Activated naive CD4-positive, alpha-beta T cell treated with anti-CD3 and anti-CD28 coated beads for 36 hours (primary cell): ENCODE measurements at regions not wholly inside any gene's neighbourhood (a gene's known extent, or its start where the extent isn't known, plus 50 kb on each side); places are given as distances from the start of the nearest gene placed in this dataset.
"Not testable (repeated sequence)": the region's sequence is repeated elsewhere in the genome, so short reads cannot be mapped to it uniquely, and the experiment has no call there.

Source experiments
- CTCF ChIA-PET: fragments of 350-600 bp; sonication (Branson Sonifier 250); formaldehyde crosslinking; loops from one replicate; lab custom pipeline; 2021; ENCODE audit warnings: antibody characterized with exemption; lab: Charles Lee
- DNase-seq: peaks from one replicate; pipeline ENCODE4 v3.0.0-alpha.2; 2020
- H3K27ac Mint-ChIP-seq: one replicate; pipeline ENCODE4 v1.8.0; 2021; ENCODE audit warnings: mild to moderate bottlenecking, mixed read lengths
- H3K27me3 Mint-ChIP-seq: one replicate; pipeline ENCODE4 v1.8.0; 2021; ENCODE audit warnings: low read depth, mixed read lengths
- H3K36me3 Mint-ChIP-seq: one replicate; pipeline ENCODE4 v1.8.0; 2021; ENCODE audit warnings: low read depth, mixed read lengths
- H3K4me1 Mint-ChIP-seq: one replicate; pipeline ENCODE4 v1.8.0; 2021; ENCODE audit warnings: low read depth, mixed read lengths
- H3K4me3 Mint-ChIP-seq: one replicate; pipeline ENCODE4 v1.8.0; 2021; ENCODE audit warnings: mild to moderate bottlenecking, moderate library complexity, mixed read lengths
- H3K9me3 Mint-ChIP-seq: one replicate; pipeline ENCODE4 v1.8.0; 2021; ENCODE audit warnings: mixed read lengths
- intact Hi-C: fragments of 100-400 bp; cut with micrococcal nuclease; formaldehyde crosslinking; loops from one replicate; pipeline ENCODE4 v1.15.1; 2023

DNA sequence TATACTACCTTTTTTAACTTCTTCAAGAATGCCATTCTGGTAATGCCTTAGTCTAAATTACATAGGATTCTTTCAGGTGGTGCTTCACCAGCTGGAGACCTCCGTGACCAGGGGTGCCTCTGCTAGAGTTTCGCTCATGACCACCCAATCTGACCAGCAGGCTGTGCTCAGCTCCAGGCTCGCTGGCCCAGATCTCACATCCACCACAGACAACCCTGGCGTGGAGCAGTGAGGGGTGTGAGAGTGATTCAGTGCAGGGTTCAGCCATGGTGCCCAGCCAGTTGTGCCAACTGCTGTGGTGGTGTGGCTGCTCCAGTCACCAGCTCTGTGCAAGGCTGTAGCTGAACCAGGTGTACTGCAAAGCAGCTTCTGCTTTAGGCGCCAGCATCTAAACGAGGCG lies 198.6 kb downstream of the MMUT start:
- no peak for DNase-seq
- no peak overlapping the region for H3K27ac Mint-ChIP-seq
- intact Hi-C loops, result no loop called here
- no peaks in the 10 kb centered on the region for H3K9me3 Mint-ChIP-seq
- H3K4me1 Mint-ChIP-seq, result no peaks in the 10 kb centered on the region
- CTCF ChIA-PET, result no interaction called here
- H3K27me3 Mint-ChIP-seq, result no peaks in the 10 kb centered on the region
- no peaks in the 10 kb centered on the region for H3K36me3 Mint-ChIP-seq
- no peak overlapping the region for H3K4me3 Mint-ChIP-seq

GRCh38 chr6:49257549-49257948 lies 205.5 kb downstream of the MMUT start:
- no peak for DNase-seq
- no peaks in the 10 kb centered on the region for H3K27me3 Mint-ChIP-seq
- no peaks in the 10 kb centered on the region for H3K4me1 Mint-ChIP-seq
- CTCF ChIA-PET, result no interaction called here
- H3K36me3 Mint-ChIP-seq, result no peaks in the 10 kb centered on the region
- intact Hi-C loops, result no loop called here
- H3K4me3 Mint-ChIP-seq, result no peak overlapping the region
- H3K9me3 Mint-ChIP-seq, result no peaks in the 10 kb centered on the region
- no peak overlapping the region for H3K27ac Mint-ChIP-seq

DNA sequence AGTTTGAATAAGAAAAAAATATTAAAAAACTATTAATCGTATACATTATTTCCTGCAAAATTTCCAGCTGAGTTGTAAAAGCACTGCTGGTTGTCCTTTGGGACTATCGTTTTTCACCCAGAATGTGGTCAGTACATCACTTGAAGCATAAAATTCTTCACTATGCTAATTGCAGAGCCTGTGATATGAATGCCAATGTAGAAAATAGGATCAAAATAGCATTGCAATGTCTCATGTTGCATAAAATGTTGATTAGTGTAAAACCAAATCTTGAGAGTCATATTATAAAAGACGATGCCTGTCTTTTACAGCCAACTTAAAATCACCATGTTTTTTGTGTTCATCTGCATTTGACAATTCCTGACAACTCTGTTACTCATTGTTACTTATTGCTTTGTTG lies 207.7 kb downstream of the MMUT start:
- intact Hi-C loops, result no loop called here
- no peaks in the 10 kb centered on the region for H3K36me3 Mint-ChIP-seq
- H3K27ac Mint-ChIP-seq, result no peak overlapping the region
- H3K4me1 Mint-ChIP-seq, result no peaks in the 10 kb centered on the region
- CTCF ChIA-PET, result no interaction called here
- H3K9me3 Mint-ChIP-seq, result no peaks in the 10 kb centered on the region
- H3K27me3 Mint-ChIP-seq, result no peaks in the 10 kb centered on the region
- no peak overlapping the region for H3K4me3 Mint-ChIP-seq
- DNase-seq, result no peak

GRCh38 chr6:49252901-49253300 lies 210.2 kb downstream of the MMUT start:
- DNase-seq, result no peak
- intact Hi-C loops, result no loop called here
- Mint-ChIP-seq H3K9me3 (no peaks in the 10 kb centered on the region), H3K4me1 (no peaks in the 10 kb centered on the region), H3K36me3 (no peaks in the 10 kb centered on the region), H3K27me3 (no peaks in the 10 kb centered on the region), H3K27ac (no peak overlapping the region), H3K4me3 (no peak overlapping the region)
- CTCF ChIA-PET, result no interaction called here

DNA sequence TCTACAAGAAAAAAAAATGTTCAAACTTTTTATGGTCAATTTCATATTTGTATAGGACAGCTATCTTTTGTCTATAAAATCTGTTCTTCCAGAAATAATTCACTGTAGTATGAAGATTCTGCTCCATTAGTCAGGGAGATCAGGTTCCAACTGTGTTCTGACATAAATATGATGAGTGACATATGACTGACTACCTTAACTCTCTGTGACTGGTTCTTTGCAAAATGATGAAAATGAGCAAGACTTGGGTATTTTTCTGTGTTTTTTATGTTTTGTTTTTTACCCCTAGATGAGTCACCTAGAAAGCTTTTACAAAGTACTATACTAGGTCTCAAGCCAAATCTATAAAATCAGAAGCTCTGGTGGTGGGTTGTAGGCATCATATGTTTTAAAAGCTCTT lies 229.6 kb downstream of the MMUT start:
- Mint-ChIP-seq H3K36me3 (no peaks in the 10 kb centered on the region), H3K27ac (no peak overlapping the region), H3K9me3 (peaks cover 17% of the 10 kb centered on the region), H3K4me1 (no peaks in the 10 kb centered on the region), H3K4me3 (no peak overlapping the region), H3K27me3 (no peaks in the 10 kb centered on the region)
- CTCF ChIA-PET, result no interaction called here
- no peak for DNase-seq
- intact Hi-C loops, result no loop called here

- no peak overlapping the region for H3K4me3 Mint-ChIP-seq
- no peaks in the 10 kb centered on the region for H3K36me3 Mint-ChIP-seq
- intact Hi-C loops, result no loop called here
- H3K9me3 Mint-ChIP-seq, result peaks cover 18% of the 10 kb centered on the region
- H3K27me3 Mint-ChIP-seq, result no peaks in the 10 kb centered on the region
- DNase-seq, result no peak
- no peaks in the 10 kb centered on the region for H3K4me1 Mint-ChIP-seq
- CTCF ChIA-PET, result no interaction called here
- no peak overlapping the region for H3K27ac Mint-ChIP-seq
Measured at GRCh38 chr6:49225471-49225870, 237.6 kb downstream of the MMUT start.

GRCh38 chr6:49220293-49220692 lies 242.8 kb downstream of the MMUT start:
- CTCF ChIA-PET, result no interaction called here

GRCh38 chr6:49205526-49205925 lies 257.5 kb downstream of the MMUT start:
- H3K4me1 Mint-ChIP-seq, result no peaks in the 10 kb centered on the region
- CTCF ChIA-PET, result interaction anchor here (0.6 kb wide), 1 partner anchor 99 kb away, joined by 3 read pairs; no protein-coding TSS in a partner anchor
- intact Hi-C loops, result no loop called here
- no peak overlapping the region for H3K4me3 Mint-ChIP-seq
- no peaks in the 10 kb centered on the region for H3K27me3 Mint-ChIP-seq
- H3K36me3 Mint-ChIP-seq, result no peaks in the 10 kb centered on the region
- H3K9me3 Mint-ChIP-seq, result peaks cover 2% of the 10 kb centered on the region
- no peak for DNase-seq
- H3K27ac Mint-ChIP-seq, result no peak overlapping the region

More at GRCh38 chr6:49220293-49220692, 242.8 kb downstream of the MMUT start:
- Mint-ChIP-seq H3K36me3 (no peaks in the 10 kb centered on the region), H3K4me3 (no peak overlapping the region), H3K9me3 (peaks cover 11% of the 10 kb centered on the region), H3K27ac (no peak overlapping the region), H3K27me3 (no peaks in the 10 kb centered on the region), H3K4me1 (no peaks in the 10 kb centered on the region)
- intact Hi-C loops, result no loop called here
- DNase-seq, result no peak

GRCh38 chr6:49202924-49203536 lies 260.0 kb downstream of the MMUT start:
- no peaks in the 10 kb centered on the region for H3K27me3 Mint-ChIP-seq
- CTCF ChIA-PET, result no interaction called here
- H3K27ac Mint-ChIP-seq, result no peak overlapping the region
- H3K4me3 Mint-ChIP-seq, result no peak overlapping the region
- no peaks in the 10 kb centered on the region for H3K36me3 Mint-ChIP-seq
- intact Hi-C loops, result no loop called here
- DNase-seq, result no peak
- no peaks in the 10 kb centered on the region for H3K4me1 Mint-ChIP-seq
- H3K9me3 Mint-ChIP-seq, result peaks cover 2% of the 10 kb centered on the region

- H3K4me3 Mint-ChIP-seq, result no peak overlapping the region
- no peaks in the 10 kb centered on the region for H3K9me3 Mint-ChIP-seq
- no peaks in the 10 kb centered on the region for H3K4me1 Mint-ChIP-seq
- H3K36me3 Mint-ChIP-seq, result no peaks in the 10 kb centered on the region
- no peaks in the 10 kb centered on the region for H3K27me3 Mint-ChIP-seq
- no peak overlapping the region for H3K27ac Mint-ChIP-seq
- intact Hi-C loops, result no loop called here
- CTCF ChIA-PET, result no interaction called here
- DNase-seq, result no peak
Measured at GRCh38 chr6:49198015-49198414, 265.0 kb downstream of the MMUT start.

GRCh38 chr6:49162379-49162778 lies 300.7 kb downstream of the MMUT start:
- H3K9me3 Mint-ChIP-seq, H3K36me3 Mint-ChIP-seq, H3K27ac Mint-ChIP-seq, intact Hi-C loops, CTCF ChIA-PET, DNase-seq, H3K4me1 Mint-ChIP-seq, H3K4me3 Mint-ChIP-seq, H3K27me3 Mint-ChIP-seq: not testable (repeated sequence)

- DNase-seq, result no peak
- Mint-ChIP-seq H3K27me3 (no peaks in the 10 kb centered on the region), H3K4me1 (no peaks in the 10 kb centered on the region), H3K4me3 (no peak overlapping the region), H3K36me3 (no peaks in the 10 kb centered on the region), H3K27ac (no peak overlapping the region), H3K9me3 (no peaks in the 10 kb centered on the region)
- intact Hi-C loops, result no loop called here
- CTCF ChIA-PET, result no interaction called here
Measured at GRCh38 chr6:49155316-49155715, 307.7 kb downstream of the MMUT start.

DNA sequence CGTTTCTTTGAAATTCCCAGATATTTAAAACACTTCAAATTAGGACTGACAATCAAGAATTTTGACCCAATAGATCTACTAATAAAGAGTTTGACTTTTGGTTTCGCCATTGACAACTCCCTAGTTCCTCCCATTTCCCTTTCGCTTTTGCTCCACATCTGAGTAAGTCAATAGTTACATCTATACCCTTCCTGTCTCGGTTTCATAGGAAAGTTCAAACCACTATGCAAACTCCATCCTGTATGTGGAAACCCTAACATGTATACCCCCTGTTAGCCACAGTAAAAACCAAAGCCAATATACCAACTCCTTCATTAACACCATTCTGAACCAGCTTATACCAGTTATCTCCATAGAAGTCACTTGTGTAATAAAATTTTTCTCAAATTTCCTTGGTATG lies 311.1 kb downstream of the MMUT start:
- CTCF ChIA-PET, result no interaction called here
- no peaks in the 10 kb centered on the region for H3K4me1 Mint-ChIP-seq
- no peak overlapping the region for H3K4me3 Mint-ChIP-seq
- intact Hi-C loops, result no loop called here
- DNase-seq, result no peak
- no peaks in the 10 kb centered on the region for H3K27me3 Mint-ChIP-seq
- H3K36me3 Mint-ChIP-seq, result no peaks in the 10 kb centered on the region
- no peak overlapping the region for H3K27ac Mint-ChIP-seq
- H3K9me3 Mint-ChIP-seq, result peaks cover 3% of the 10 kb centered on the region
